GM19463 (cell line): ENCODE measurements at regions not wholly inside any gene's neighbourhood (a gene's known extent, or its start where the extent isn't known, plus 50 kb on each side); places are given as distances from the start of the nearest gene placed in this dataset.
A peak's percentile ranks its signal among the peaks of the same experiment; 100 is the strongest.

Experiments
- ATAC-seq: cut with Tn5 transposase; IDR thresholded peaks from one replicate; pipeline ENCODE4 v1.9.1; 2021; ENCODE audit warnings: mild to moderate bottlenecking, moderate library complexity; ENCODE audit not compliant: unreplicated experiment

GRCh38 chr20:22374678-22375590 is 209.4 kb downstream of the FOXA2 start:
- ATAC-seq, result no peak

DNA sequence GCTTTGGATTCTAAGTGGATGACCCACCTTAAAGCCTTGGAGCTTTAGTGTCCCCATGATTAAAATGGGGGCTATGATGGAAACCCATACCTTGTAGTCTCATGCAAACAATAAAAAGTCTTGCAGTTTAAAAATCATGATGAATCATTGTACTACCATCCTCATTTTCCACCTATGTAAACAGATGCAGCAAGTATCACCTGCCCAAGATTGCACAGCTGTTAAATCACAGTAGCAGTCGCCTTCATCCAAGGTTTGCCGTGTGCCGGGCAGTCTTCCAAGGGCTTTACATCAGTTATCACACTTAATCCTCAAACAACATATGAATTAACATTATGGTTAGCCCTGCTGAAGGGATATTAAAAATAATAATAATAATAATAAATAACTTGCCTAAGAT is 210.3 kb downstream of the FOXA2 start:
- ATAC-seq, result no peak

- ATAC-seq, result no peak
Measured at GRCh38 chr20:22373164-22373895, 211.0 kb downstream of the FOXA2 start.

- ATAC-seq, result peak; percentile 57
Measured at GRCh38 chr20:22371843-22372242, 212.5 kb downstream of the FOXA2 start.

DNA sequence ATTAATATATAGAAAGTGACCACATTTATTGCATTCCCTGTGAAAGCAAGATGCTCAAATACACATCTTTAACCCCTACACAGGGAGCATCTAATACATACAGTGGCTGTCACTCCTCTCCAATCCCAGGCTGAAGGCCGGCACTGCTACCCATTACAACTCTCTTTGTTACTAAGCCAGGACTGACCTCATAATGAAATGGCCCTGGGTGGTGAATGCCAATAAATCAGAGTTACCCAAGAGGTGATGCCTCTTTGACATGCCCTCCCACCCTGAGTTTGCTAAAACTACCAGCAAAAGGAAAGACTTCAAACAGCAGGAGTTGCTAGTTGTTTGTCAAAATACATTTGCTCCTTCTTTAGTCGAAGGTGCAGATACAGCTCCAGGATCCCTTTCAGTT is 214.2 kb downstream of the FOXA2 start:
- no peak for ATAC-seq

DNA sequence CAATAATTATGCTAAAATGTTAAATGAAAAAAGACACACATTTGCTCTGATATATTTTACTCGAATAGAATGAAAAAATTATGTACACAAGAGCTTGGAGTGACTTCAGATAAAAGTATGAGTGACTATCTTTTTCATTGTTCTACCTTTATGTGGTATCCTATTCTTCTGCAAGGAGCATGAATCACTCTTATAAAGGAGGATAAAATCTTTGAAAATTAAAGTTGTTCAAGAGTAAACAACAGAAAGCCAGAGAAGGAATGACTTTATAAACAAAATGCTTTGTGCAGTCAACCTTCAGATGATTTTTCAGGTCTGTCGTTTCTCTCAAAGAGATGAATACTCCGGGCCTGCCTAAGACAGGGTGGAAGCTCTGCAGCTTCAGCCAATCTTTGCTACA is 215.3 kb downstream of the FOXA2 start:
- no peak for ATAC-seq

GRCh38 chr20:22368235-22368634 is 216.1 kb downstream of the FOXA2 start:
- ATAC-seq, result no peak

DNA sequence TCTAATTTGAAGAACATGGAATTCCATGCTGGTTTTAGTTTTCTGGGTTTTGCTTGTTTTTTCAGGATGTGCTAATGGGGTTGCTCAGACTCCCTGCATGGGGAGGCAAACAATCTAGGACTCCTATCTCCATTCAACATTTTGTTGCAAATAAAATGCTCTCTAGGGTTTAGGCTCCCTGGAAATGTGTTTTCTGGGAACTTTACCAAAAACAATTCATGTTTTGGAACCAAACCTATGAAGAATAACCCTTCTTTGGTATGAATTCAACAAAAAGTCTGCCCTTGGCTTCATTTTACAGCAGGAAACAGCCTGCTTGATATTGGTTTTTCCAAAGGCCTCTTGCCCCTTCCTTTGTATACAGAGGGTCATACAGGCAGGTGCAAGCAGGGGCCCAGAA is 217.7 kb downstream of the FOXA2 start:
- ATAC-seq, result no peak

DNA sequence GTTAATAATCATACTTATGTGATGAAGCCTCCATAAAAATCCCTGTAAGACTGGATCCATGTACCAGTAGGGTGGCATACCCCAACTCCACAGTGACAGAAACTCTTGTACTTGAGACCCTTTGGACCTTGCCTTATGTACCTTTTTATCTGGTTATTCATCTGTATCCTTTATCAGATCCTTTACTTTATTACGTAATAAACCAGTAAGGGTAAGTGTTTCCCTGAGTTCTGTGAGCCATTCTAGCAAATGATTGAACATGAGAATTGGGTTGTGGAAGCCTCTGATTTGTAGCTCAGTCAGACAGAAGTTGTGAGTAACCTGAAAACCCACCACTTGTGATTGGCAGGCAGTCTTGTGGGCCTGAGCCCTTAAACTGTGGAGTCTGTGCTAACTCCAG is 229.7 kb downstream of the FOXA2 start:
- no peak for ATAC-seq

GRCh38 chr20:22353586-22353985 is 230.8 kb downstream of the FOXA2 start:
- ATAC-seq, result no peak

GRCh38 chr20:22352019-22352418 is 232.4 kb downstream of the FOXA2 start:
- no peak for ATAC-seq

DNA sequence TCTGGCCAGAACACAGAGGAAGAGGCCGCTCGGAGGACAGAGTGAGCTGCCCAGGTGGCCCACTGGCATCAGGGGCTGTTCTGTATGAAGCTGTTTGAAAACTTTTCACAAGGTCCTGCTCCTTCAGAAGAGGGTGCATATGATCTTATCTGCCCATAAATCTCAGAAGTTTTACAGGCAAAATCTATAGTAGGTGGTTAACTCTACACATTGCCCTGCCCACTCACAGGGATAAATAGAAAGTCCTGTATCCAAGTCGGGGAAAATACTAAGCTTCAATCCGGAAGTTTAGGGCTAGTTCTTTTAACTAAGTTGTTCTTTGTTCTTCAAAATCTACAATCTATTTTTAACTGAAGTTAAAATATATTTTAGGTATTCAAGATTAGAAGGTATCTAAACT is 233.7 kb downstream of the FOXA2 start:
- no peak for ATAC-seq

GRCh38 chr20:22348010-22348409 is 236.4 kb downstream of the FOXA2 start:
- ATAC-seq, result no peak

DNA sequence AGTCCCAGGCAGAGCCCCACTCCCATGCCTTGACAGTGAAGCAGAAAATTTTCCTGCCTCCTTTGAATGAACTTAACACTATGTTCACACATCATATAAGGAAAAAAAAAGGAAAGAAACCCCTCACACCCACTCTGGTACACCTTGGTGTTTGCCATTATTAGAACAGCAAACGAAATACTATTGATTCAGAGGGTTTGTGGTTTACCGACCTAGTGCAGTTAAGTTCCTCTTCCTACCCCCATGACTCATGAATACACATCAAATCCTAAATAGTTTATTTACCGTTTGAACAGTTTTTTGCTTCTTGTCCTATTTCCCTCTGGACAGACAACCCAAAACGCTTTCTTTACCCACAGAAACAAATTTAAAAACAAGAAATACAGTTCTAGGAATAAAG is 237.7 kb downstream of the FOXA2 start:
- ATAC-seq, result no peak

DNA sequence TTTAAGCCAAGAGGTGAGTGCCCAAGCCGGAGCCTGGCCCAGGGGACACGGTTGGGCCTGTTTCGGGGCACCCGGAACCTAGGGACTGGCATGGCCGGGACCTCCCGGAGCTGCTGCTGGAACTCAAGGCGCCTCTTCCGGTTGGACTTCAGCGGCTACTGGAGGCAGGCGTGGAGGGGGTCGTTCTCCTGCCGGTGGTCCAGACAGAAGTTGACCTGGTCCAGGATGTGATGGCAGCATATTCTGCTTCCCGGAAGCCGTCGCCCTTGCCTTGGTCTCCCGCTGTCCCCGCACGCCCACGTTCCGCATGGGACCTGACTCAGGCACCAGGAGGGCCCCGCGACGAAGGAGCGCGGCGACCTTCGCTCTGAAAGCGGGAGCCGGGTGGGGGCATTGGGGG is 240.8 kb downstream of the FOXA2 start:
- no peak for ATAC-seq

DNA sequence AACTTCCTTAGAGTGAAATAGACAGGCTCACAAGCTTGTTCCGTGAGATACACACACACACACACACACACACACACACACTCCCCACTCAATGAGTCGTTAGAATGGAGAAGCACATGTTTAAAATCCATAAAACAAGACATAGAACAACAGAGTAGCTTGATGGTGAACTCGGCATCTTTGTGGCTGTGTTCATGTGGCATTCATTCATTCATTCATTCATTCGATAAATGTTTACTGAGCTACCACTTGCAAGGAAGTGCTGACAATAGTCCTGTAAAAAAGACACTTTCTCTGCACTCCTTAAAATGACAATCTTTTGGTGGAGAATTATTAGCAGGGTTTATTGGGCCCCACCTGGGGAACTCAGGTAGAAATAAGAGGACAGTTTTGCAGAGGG is 242.0 kb downstream of the FOXA2 start:
- ATAC-seq, result no peak

GRCh38 chr20:22341508-22341907 is 242.9 kb downstream of the FOXA2 start:
- ATAC-seq, result no peak

DNA sequence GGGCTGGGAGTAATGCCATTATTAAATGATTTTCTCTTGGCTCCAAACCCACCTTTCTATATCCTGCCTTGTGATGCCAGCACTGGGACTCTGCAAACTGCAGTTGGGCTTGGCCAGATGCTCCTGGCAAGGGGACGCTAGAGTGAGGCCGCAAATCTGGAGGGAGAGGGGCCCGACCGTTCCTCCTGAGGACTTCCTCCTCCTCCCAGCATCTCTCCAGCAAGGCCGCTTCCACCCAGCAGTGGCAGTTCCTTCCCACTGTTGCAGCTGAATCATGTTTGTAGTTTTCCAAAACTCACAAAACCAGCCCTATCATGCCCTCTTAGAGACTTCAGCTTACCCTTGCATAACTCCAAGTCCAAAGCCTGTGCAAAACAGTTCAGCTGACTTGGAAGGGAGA is 244.4 kb downstream of the FOXA2 start:
- no peak for ATAC-seq

GRCh38 chr20:22339091-22339881 is 245.1 kb downstream of the FOXA2 start:
- ATAC-seq, result no peak

DNA sequence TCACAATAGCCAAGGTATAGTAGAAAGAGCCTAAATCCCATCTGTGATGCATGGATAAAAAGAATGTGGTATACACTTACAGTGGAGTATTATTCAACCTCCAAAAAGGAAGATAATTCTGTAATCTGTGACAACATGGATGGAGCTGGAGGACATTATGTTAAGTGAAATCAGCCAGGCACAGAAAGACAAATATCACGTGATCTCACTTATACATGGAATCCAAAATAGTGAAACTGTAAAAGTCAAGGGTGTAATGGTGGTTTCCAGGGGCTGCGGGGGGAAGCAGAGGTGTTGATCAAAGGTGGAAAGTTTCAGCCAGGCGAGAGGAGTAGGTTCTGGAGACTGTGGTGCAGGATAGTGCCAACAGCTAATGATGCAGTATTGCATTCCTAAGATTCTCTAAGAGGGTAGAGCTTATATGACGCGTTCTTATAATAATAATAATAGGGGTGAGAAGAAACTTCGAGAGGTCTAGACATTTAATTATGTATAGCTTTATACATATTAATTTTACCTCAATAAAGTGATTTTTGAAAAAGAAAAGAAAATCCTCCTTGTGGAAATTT is 246.1 kb downstream of the FOXA2 start:
- no peak for ATAC-seq

DNA sequence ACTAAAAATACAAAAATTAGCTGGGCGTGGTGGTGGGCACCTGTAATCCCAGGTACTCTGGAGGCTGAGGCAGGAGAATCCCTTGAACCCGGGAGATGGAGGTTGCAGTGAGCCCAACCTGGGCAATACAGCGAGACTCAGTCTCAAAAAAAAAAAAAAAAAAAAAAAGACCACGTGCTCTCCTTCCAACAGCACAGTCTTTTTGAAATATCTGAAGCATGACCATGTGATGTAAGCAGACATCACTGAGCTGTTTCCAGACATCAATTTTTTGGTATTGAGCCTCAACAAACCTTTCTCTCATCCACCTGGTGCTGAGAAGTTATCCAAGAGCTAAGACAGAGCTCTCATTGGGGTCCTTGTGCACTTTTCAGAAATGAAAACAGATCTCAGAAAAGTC is 249.2 kb downstream of the FOXA2 start:
- ATAC-seq, result no peak
